K562 (cell line): ENCODE measurements at regions not wholly inside any gene's neighbourhood (a gene's known extent, or its start where the extent isn't known, plus 50 kb on each side); places are given as distances from the start of the nearest gene placed in this dataset.

Experiments used
- PHF21A ChIP-seq: fragments of 450-650 bp; IDR thresholded peaks from 2 replicates; pipeline ENCODE4 v1.6.1; 2017; ENCODE audit warnings: low read depth, borderline replicate concordance
- SOX6 ChIP-seq: fragments of 450-650 bp; IDR thresholded peaks from 2 replicates; pipeline ENCODE4 v1.6.1; 2014; ENCODE audit warnings: mild to moderate bottlenecking
- SP1 ChIP-seq: sonication (generic); formaldehyde crosslinking; IDR thresholded peaks from 2 replicates; pipeline ENCODE4 v1.8.1; 2022; ENCODE audit warnings: mild to moderate bottlenecking, missing genetic modification reagents
- TCF3 ChIP-seq: sonication (generic); formaldehyde crosslinking; IDR thresholded peaks from 2 replicates; pipeline ENCODE4 v1.4.0; 2020; ENCODE audit warnings: mild to moderate bottlenecking, missing genetic modification reagents
- TF ChIP-seq, protein P1 (sequence below), 3 experiments: IDR thresholded peaks in 2 of 3; conservative IDR thresholded peaks in 1 of 3; 2 replicates each; pipeline ENCODE4 v1.5.1; 2011 to 2012; ENCODE audit warnings: low read length in 3 of 3, mild to moderate bottlenecking in 3 of 3, control low read depth in 2 of 3, improper control_type of control experiment in 1 of 3, inconsistent platforms in 1 of 3, low read depth in 1 of 3, mixed read lengths in 1 of 3, moderate library complexity in 1 of 3; ENCODE audit not compliant: insufficient read depth in 2 of 3
- TF ChIP-seq, protein P2 (sequence below): sonication (generic); formaldehyde crosslinking; IDR thresholded peaks from 2 replicates; pipeline ENCODE4 v1.5.0; 2020; ENCODE audit warnings: missing genetic modification reagents
- TF ChIP-seq, protein P3 (sequence below): fragments of 150-350 bp; IDR thresholded peaks from 2 replicates; pipeline ENCODE4 v1.6.1; 2014; ENCODE audit warnings: low read depth, mild to moderate bottlenecking, low read length, borderline replicate concordance

DNA sequence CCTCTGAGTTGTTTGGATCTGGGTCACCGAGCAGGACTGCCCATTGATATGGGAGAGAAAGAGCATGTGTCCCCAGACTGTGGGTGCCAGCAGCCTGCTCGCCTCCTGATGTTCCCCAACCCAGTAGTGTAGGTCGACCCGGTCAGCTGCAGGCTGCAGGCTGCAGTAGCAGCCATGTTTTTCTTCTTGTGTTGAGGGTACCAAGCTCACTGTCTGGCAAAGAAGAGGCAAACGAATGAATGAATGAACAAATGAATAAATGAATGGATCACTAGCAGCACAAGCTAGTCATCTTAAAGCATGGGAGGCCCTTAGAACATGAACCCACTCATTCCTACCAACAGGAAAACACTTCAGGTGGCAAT is 293.2 kb downstream of the SOX9 start:
- TF ChIP-seq SP1, result no peak
- TF ChIP-seq PHF21A, result no peak
- TF ChIP-seq TCF3, result no peak
- TF ChIP-seq, protein P1, sequence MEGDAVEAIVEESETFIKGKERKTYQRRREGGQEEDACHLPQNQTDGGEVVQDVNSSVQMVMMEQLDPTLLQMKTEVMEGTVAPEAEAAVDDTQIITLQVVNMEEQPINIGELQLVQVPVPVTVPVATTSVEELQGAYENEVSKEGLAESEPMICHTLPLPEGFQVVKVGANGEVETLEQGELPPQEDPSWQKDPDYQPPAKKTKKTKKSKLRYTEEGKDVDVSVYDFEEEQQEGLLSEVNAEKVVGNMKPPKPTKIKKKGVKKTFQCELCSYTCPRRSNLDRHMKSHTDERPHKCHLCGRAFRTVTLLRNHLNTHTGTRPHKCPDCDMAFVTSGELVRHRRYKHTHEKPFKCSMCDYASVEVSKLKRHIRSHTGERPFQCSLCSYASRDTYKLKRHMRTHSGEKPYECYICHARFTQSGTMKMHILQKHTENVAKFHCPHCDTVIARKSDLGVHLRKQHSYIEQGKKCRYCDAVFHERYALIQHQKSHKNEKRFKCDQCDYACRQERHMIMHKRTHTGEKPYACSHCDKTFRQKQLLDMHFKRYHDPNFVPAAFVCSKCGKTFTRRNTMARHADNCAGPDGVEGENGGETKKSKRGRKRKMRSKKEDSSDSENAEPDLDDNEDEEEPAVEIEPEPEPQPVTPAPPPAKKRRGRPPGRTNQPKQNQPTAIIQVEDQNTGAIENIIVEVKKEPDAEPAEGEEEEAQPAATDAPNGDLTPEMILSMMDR (IDR thresholded peaks at IDR 0.05 in 2 of 3, conservative IDR thresholded peaks at IDR 0.05 in 1 of 3; ENCODE audit: insufficient read depth in 2 of 3, low read depth in 1 of 3, low read length in 3 of 3), result no peak
- TF ChIP-seq, protein P2, sequence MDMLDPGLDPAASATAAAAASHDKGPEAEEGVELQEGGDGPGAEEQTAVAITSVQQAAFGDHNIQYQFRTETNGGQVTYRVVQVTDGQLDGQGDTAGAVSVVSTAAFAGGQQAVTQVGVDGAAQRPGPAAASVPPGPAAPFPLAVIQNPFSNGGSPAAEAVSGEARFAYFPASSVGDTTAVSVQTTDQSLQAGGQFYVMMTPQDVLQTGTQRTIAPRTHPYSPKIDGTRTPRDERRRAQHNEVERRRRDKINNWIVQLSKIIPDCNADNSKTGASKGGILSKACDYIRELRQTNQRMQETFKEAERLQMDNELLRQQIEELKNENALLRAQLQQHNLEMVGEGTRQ (CRISPR knock-in tag), result no peak
- TF ChIP-seq SOX6, result no peak
- TF ChIP-seq, protein P3, sequence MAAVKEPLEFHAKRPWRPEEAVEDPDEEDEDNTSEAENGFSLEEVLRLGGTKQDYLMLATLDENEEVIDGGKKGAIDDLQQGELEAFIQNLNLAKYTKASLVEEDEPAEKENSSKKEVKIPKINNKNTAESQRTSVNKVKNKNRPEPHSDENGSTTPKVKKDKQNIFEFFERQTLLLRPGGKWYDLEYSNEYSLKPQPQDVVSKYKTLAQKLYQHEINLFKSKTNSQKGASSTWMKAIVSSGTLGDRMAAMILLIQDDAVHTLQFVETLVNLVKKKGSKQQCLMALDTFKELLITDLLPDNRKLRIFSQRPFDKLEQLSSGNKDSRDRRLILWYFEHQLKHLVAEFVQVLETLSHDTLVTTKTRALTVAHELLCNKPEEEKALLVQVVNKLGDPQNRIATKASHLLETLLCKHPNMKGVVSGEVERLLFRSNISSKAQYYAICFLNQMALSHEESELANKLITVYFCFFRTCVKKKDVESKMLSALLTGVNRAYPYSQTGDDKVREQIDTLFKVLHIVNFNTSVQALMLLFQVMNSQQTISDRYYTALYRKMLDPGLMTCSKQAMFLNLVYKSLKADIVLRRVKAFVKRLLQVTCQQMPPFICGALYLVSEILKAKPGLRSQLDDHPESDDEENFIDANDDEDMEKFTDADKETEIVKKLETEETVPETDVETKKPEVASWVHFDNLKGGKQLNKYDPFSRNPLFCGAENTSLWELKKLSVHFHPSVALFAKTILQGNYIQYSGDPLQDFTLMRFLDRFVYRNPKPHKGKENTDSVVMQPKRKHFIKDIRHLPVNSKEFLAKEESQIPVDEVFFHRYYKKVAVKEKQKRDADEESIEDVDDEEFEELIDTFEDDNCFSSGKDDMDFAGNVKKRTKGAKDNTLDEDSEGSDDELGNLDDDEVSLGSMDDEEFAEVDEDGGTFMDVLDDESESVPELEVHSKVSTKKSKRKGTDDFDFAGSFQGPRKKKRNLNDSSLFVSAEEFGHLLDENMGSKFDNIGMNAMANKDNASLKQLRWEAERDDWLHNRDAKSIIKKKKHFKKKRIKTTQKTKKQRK, result no peak
